ENCODE measurements at regions not wholly inside any gene's neighbourhood (a gene's known extent, or its start where the extent isn't known, plus 50 kb on each side); places are given as distances from the start of the nearest gene placed in this dataset.

DNA sequence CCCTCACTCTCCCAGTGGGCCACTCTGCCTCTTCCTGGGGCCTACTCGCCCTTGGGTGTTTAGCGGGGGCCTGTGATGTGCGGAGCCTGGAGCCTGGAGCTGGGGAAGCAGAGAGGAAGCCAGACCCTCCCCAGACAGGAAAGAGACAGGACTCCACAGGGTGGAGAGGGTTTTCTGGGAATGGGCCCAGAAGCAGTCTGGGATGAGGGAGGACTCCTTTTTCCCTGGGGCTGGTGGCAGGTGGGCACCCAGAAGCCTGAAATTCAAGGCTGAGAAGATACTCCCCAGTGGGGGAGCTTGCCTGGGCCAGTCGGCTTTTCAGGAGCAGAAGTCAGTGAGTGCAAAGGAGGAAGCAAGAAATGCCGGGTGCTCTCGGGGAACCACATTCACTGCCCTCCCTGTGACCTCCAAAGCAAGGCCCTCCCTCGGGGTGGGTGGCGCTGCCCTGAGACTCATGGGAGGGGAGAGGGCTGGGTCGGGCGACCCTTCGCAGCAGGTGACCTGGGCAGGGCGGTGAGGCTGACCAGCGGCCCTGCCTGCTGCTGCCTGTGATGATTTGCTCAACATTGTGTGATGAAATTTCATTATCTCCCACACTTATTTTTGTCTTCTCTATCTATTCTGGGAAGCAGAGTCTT, 1377.4 kb downstream of the BRD1 start:
- DNase-seq: no peak

DNA sequence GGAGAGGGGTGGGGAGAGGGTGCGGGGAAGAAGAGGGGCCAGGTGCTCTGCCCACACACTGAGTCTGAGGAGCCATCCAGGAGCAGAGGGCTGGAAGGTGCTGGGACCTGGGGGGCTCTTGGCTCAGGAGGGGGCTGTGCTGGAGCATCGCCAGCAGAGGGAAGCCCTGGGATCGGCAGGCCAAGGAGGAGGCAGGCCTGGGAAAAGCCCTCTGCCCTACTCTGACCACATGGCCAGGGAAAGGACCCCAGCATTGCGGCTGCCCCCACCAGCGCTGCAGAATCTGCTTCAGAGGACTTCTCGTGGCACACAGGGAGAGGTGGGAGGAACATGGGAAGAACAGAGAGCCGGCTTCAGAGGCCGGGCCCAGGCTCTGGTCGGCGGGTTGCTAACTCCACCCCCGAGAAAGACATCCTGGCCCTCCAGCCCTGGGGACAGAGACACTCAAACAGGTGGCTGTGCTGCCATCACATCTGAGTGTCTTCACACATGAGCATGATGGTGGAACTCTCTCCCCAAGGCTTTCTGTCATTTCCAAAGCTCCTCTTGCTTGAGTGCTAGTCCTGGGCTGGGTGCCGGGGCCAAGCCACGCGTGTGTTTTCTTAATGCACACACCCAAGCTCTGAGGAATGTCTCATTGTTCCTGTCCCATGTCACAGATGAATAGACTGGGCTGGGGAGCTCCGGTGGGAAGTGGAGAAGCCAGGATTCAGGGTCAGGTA, 1378.0 kb downstream of the BRD1 start:
- DNase-seq: no peak

GRCh38 chr22:48448821-48449220, 1378.9 kb downstream of the BRD1 start:
- no peak for DNase-seq

DNA sequence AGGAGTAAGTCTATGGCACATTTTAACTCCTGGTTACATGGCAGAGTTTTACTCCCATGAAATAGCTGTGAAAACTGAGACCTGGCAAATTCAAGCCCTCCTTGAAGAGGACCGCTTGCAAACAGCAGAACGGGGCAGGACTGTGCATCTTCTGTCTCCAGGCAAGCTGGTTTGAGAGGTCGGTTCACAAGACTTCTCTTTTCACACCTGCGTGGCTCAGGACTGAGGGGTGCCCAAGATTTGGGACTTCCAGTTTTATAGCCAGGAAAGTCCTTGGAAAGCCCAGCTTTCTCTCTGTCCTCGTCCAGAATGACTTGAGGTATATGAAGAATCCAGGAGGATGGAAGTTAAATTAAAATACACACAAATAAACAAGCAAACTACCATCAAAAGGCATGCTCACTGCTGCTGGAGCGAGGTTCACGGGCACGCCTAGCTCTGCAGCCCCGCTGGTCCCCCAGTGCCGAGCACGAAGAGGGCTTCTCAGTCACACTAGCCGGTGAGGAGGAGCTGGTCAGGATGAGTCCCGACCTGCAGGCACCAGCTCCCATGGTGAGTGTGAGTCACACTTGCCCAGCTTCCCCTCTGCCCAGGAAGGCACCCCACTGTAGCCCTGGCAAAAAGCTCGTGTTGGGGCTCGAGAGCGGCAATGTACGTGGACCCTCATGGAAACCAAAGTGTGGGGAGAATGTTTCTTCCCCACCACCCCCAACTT, 1382.4 kb downstream of the BRD1 start:
- DNase-seq: no peak

GRCh38 chr22:48444320-48445112, 1383.2 kb downstream of the BRD1 start:
- no peak for DNase-seq

DNA sequence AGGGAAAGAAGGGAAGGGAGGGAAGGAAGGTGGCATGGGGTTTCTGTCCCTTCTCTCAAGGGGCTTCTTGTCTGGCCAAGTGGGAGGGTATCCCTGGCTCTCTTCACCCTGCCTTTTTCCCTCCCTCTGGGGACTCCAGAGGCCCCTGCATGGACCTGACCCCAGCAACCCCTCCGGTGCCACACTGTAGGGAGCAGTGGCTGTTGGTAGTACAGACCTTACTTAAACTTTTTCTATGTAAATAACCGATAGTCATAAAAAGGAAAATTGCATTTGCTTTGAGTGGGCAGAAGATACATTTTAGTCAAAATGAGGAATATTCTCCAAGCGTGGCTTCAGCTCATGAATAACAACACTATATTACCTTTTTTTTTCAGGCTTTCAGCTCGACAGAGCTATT, 1384.0 kb downstream of the BRD1 start:
- no peak for DNase-seq

DNA sequence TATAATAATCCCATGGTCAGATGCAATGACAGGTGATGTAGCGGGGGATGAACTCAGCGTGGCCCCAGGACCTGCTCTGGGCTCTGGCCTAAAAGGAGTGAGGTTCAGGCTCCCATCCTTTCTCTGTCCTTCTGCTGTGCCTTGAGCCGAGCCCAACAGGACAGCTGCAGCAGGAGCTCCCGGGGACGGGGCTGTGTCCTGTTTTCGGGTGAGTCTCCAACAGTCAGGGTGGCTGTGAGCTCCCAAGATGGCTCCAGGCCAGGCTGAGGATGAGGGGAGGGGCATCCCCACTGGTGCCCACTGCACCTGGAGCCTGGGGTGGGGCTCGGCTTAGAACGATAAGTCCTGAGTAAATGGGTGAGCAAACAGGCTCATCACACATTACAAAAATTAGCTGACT, 1385.0 kb downstream of the BRD1 start:
- DNase-seq: no peak

DNA sequence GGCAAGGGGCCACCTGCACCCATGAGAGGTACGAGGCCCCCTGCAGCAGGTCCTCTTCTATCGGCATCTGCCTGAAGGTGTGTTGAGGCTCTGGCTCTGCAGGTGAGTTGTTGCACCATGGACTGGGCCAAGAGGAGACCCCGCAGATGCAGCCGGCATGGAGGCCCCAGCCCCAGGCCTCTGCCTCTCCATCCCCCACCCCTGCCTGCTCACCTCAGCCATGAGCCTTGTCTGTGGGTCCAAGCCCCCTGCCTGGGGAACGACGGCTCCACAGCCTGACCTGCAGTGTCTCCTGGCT, 1386.2 kb downstream of the BRD1 start:
- no peak for DNase-seq

GRCh38 chr22:48440673-48441552, 1386.8 kb downstream of the BRD1 start:
- no peak for DNase-seq

- no peak for DNase-seq
Observed at GRCh38 chr22:48440176-48440575, 1387.5 kb downstream of the BRD1 start.

DNA sequence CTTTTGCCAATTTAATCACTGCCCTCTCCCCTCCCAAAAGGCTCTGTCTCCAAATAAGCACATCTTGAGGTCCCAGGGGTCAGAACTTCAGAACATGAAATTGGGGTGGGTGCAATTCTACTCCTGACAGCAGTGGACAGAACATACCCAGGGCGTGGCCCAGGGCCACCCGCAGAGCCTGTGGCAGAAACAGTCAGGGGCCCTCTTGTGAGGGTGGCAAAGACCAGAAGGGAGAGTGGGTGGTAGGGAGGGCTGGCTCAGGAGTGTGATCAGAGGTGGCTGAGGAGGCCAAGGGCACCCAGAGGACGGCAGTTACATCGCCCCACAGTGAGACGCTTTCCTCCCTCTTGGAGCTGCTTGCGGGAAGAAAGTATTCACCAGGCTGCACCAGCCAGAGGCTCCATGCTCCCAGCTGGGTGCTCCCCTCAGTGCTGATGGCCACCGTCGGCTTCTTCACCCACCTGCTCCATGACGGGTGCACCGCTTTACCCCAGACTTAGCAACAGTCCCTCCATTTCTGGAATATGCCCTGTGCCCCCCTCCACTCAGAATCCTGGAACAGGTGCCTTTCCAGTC, 1388.0 kb downstream of the BRD1 start:
- no peak for DNase-seq

- DNase-seq: no peak
Observed at GRCh38 chr22:48438800-48439559, 1388.7 kb downstream of the BRD1 start.

DNA sequence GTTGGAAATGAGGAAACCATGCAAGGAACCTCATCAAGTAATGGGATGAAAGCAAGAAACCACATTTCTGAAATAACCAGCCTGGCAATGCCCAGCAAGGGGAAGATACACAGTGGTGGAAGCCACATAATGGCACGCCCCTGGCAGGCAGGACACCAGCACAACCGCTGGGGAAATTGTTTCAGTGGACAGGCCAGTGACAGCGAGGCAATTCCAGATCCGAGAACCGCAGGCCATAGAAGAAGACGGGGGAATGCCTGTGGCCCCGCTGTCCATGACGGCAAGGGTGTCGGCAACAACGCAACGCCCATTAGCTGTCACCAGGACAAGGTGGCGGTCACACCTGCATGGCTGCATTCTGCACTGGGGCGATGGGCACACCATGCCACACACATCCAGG, 1389.6 kb downstream of the BRD1 start:
- DNase-seq: no peak

GRCh38 chr22:48436201-48436931, 1391.3 kb downstream of the BRD1 start:
- DNase-seq: no peak

GRCh38 chr22:48434868-48435250, 1392.8 kb downstream of the BRD1 start:
- DNase-seq: no peak

DNA sequence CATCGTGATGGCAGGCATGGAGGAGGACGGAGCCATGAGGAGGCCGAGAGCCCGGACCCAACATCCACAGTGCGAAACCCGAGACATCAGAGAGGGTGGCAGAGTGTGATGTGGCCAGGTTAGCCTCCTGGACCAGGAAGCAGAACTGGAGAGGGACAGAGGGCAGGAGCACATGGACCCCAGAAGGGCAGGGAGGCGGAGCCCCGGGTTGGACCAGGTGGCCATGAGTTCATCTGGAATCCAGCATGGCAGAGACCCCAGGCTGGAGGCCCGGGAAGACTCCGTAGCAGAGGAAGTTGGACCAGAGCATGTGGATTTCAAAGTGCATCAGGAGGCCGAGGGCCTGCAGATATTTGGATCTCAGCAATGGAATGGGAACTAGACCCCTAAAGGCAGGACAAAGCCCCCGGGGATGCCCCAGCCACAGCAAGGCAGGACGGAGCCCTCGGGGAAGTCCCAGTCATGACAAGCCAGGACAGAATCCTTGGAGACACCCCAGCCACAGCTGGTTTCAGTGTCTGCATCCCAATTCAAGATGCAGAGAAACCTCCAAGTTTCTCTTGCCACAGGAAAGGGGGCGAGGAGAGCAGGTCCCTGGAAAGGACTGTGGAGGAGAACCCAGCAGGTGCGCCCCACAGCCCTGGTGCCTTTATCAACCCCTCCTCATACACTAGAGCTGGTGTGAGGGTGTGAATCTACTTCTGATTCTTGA, 1393.4 kb downstream of the BRD1 start:
- no peak for DNase-seq

DNA sequence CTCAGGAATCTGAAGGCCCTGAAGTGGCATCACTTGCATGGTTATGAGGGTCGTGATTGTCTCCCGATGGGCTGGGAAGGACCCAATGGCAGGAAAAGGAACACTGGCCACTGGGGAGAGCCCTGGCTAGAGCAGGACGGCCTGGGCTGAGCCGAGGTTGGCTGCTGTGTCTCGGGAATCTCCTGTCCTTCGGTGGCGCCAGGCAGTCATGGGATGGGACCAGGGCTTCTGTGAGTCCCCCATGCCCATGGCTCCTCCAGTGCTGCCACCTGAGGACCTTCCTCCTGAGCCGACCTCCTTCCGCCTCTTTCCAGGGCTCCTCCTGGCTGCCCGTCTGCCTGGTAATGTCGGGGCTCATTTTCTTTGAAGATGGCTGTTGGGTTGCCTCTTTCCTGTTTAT, 1394.0 kb downstream of the BRD1 start:
- DNase-seq: no peak

DNA sequence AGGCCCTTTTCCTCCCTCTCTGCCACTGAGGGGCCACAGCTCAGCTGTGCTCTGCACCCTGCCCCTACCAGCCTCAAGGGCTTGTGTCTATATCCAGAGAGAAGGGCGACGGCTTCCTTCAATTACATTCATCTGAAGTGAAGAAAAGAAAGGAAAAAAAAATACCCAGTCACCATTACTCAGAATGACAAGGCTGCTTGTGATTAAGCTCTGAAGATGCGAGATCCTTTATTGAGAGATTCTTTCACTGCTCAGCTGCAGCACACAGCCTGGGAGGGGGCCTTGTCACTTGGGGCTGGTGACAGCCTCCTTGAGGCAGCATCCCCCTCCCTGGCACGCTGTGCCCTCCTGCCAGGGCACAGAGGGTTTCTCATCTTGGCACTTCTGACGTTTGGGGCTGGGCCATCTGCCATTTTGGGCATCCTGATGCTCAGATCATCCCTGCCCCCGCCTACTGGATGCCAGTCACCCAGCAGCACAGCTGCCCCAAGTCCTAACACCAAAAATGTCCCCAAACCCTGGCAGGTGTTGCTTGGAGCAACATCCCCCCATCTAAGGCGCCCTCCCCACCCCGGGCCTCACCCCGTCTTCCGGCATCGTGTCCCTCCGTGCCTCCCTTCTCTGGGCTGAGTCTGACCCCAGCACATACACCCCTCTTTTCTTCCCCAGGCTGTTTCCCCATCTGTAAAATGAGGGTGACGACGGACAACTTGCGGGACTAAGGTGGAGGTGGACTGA, 1394.7 kb downstream of the BRD1 start:
- DNase-seq: no peak

Measured in activated T-cell treated with anti-CD3 and anti-CD28 coated beads, Interleukin-2, amount 50 U/mL, for 48 hours (primary cell).